Upper lobe of left lung (tissue), 4 donors: ENCODE measurements at regions not wholly inside any gene's neighbourhood (a gene's known extent, or its start where the extent isn't known, plus 50 kb on each side); places are given as distances from the start of the nearest gene placed in this dataset.

Source experiments
- EP300 ChIP-seq, 4 donors: sonication (generic); formaldehyde crosslinking; IDR thresholded peaks; one replicate each; pipeline ENCODE4 v1.5.1; 2017; ENCODE audit warnings: antibody characterized with exemption in 4 of 4, control low read depth in 2 of 4
- POLR2AphosphoS5 ChIP-seq, 2 donors: sonication (generic); formaldehyde crosslinking; IDR thresholded peaks; one replicate each; pipeline ENCODE4 v1.5.1; 2017; ENCODE audit warnings: antibody characterized with exemption in 2 of 2

DNA sequence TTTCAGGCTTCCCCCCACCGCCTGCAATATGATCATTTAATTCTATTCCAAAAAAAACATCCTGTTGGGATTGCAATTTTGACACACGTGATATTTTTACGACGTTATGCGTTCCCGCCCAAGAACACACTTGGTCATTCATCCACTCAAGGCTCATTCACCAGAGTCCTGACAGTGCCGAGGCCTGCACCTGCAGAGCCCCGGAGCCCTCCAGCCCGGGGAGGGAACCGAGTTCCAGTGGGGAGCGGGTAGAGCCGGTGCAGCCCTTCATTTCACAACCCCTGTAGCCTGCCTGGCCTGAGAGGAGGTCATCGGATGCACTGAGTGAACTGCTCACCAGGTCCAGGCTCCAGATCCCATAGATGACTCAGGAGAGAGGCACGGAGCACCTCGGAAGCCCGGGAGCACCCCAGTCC, 156.0 kb upstream of the BACE2 start:
- TF ChIP-seq EP300 (IDR thresholded peaks at IDR 0.05) (no peak), POLR2AphosphoS5 (IDR thresholded peaks at IDR 0.05) (no peak)
